Liver (tissue), 8 donors: ENCODE measurements at regions not wholly inside any gene's neighbourhood (a gene's known extent, or its start where the extent isn't known, plus 50 kb on each side); places are given as distances from the start of the nearest gene placed in this dataset.

ENCODE experiments used
- DNase-seq: peaks from one replicate; pipeline ENCODE4 v3.0.0-alpha.2; 2017; ENCODE audit warnings: low spot score
- H3K27ac ChIP-seq, 2 donors: one replicate each; pipeline ENCODE4 v1.7.0; 2013; ENCODE audit warnings: inconsistent platforms in 2 of 2, low read length in 2 of 2, control low read depth in 1 of 2, low read depth in 1 of 2, mild to moderate bottlenecking in 1 of 2
- H3K27me3 ChIP-seq, 4 donors: one replicate each; pipeline versions ENCODE4 v1.6.1 to v1.7.0; 2013; ENCODE audit warnings: low read length in 3 of 4, inconsistent platforms in 1 of 4, mild to moderate bottlenecking in 1 of 4, moderate library complexity in 1 of 4; ENCODE audit not compliant: control insufficient read depth in 4 of 4, insufficient read depth in 4 of 4
- H3K36me3 ChIP-seq, 4 donors: one replicate each; pipeline versions ENCODE4 v1.6.1 to v1.7.0; 2013; ENCODE audit warnings: low read length in 3 of 4, mild to moderate bottlenecking in 3 of 4, low read depth in 1 of 4, moderate library complexity in 1 of 4; ENCODE audit not compliant: control insufficient read depth in 4 of 4, insufficient read depth in 3 of 4
- H3K4me1 ChIP-seq, 4 donors: one replicate each; pipeline versions ENCODE4 v1.6.1 to v1.7.0; 2013; ENCODE audit warnings: low read length in 3 of 4, mild to moderate bottlenecking in 3 of 4, moderate library complexity in 1 of 4; ENCODE audit not compliant: control insufficient read depth in 4 of 4, insufficient read depth in 4 of 4
- H3K4me3 ChIP-seq, 3 donors: one replicate each; pipeline versions ENCODE4 v1.6.1 to v1.7.0; 2013; ENCODE audit warnings: low read length in 3 of 3, control low read depth in 1 of 3, low read depth in 1 of 3, mild to moderate bottlenecking in 1 of 3
- H3K9ac ChIP-seq, 2 donors: one replicate each; pipeline ENCODE4 v1.7.0; 2013; ENCODE audit warnings: low read length in 2 of 2, mild to moderate bottlenecking in 2 of 2, moderate library complexity in 2 of 2, control low read depth in 1 of 2, low read depth in 1 of 2
- H3K9me3 ChIP-seq, 4 donors: one replicate each; pipeline versions ENCODE4 v1.6.1 to v1.7.0; 2013; ENCODE audit warnings: low read length in 3 of 4; ENCODE audit not compliant: control insufficient read depth in 4 of 4
- ATF3 ChIP-seq: IDR thresholded peaks from 2 replicates; pipeline ENCODE4 v1.6.1; 2016; ENCODE audit warnings: antibody characterized with exemption
- CTCF ChIP-seq: fragments of 150-350 bp; IDR thresholded peaks from 2 replicates; pipeline ENCODE4 v1.5.1; 2017; ENCODE audit warnings: improper control_type of control experiment, low read depth, low read length; ENCODE audit not compliant: missing input control
- EGR1 ChIP-seq, 2 donors: IDR thresholded peaks; 2 replicates each; pipeline ENCODE4 v1.6.1; 2016 to 2018; ENCODE audit warnings: antibody characterized with exemption in 2 of 2, low read depth in 2 of 2
- FOXA1 ChIP-seq: IDR thresholded peaks from 2 replicates; pipeline ENCODE4 v1.6.1; 2016; ENCODE audit warnings: antibody characterized with exemption
- FOXA2 ChIP-seq: IDR thresholded peaks from 2 replicates; pipeline ENCODE4 v1.6.1; 2016; ENCODE audit warnings: antibody characterized with exemption
- GABPA ChIP-seq, 2 donors: IDR thresholded peaks in 1 of 2; conservative IDR thresholded peaks in 1 of 2; 2 replicates each; pipeline ENCODE4 v1.6.1; 2016; ENCODE audit warnings: antibody characterized with exemption in 2 of 2, mild to moderate bottlenecking in 1 of 2, moderate library complexity in 1 of 2
- HNF4A ChIP-seq, 2 donors: conservative IDR thresholded peaks; 2 replicates each; pipeline ENCODE4 v1.6.1; 2016; ENCODE audit warnings: antibody characterized with exemption in 2 of 2, mild to moderate bottlenecking in 2 of 2
- HNF4G ChIP-seq: IDR thresholded peaks from 2 replicates; pipeline ENCODE4 v1.6.1; 2016; ENCODE audit warnings: antibody characterized with exemption
- JUND ChIP-seq, 2 donors: IDR thresholded peaks; 2 replicates each; pipeline ENCODE4 v1.6.1; 2016; ENCODE audit warnings: antibody characterized with exemption in 2 of 2
- MAX ChIP-seq: IDR thresholded peaks from 2 replicates; pipeline ENCODE4 v1.6.1; 2016; ENCODE audit warnings: antibody characterized with exemption
- NR2F2 ChIP-seq: IDR thresholded peaks from 2 replicates; pipeline ENCODE4 v1.6.1; 2016; ENCODE audit warnings: antibody characterized with exemption
- RAD21 ChIP-seq, 2 donors: IDR thresholded peaks; 2 replicates each; pipeline ENCODE4 v1.6.1; 2016; ENCODE audit warnings: antibody characterized with exemption in 2 of 2, mild to moderate bottlenecking in 2 of 2
- REST ChIP-seq: IDR thresholded peaks from 2 replicates; pipeline ENCODE4 v1.6.1; 2016; ENCODE audit warnings: antibody characterized with exemption, mild to moderate bottlenecking
- RXRA ChIP-seq, 2 donors: IDR thresholded peaks; 2 replicates each; pipeline ENCODE4 v1.6.1; 2017 to 2018; ENCODE audit warnings: antibody characterized with exemption in 2 of 2, mild to moderate bottlenecking in 1 of 2
- SP1 ChIP-seq: IDR thresholded peaks from 2 replicates; pipeline ENCODE4 v1.6.1; 2018; ENCODE audit warnings: antibody characterized with exemption, mild to moderate bottlenecking
- TAF1 ChIP-seq: conservative IDR thresholded peaks from 2 replicates; pipeline ENCODE4 v1.6.1; 2016; ENCODE audit warnings: antibody characterized with exemption, mild to moderate bottlenecking
- YY1 ChIP-seq: IDR thresholded peaks from 2 replicates; pipeline ENCODE4 v1.6.1; 2016; ENCODE audit warnings: antibody characterized with exemption, mild to moderate bottlenecking
- ZBTB33 ChIP-seq: IDR thresholded peaks from 2 replicates; pipeline ENCODE4 v1.6.1; 2016; ENCODE audit warnings: antibody characterized with exemption
- WGBS: extraction: QIAGEN DNeasy Blood & Tissue Kit; methylation state at CpG from one replicate; pipeline ENCODE4 v1.1.7; 2013; 5-methylcytosine and 5-hydroxymethylcytosine counted together
- donor health status: healthy.
- donor health status: healthy.
- donor health status: healthy.
- donor health status: healthy.
- donor health status: healthy.

- Histone ChIP-seq H3K27ac (no peak overlapping the region), H3K9ac (no peak overlapping the region), H3K4me3 (no peak overlapping the region), H3K27me3 (no peaks in the 10 kb centered on the region), H3K36me3 (no peaks in the 10 kb centered on the region), H3K4me1 (no peaks in the 10 kb centered on the region), H3K9me3 (peaks cover 0 to 2% (median 0%) of the 10 kb centered on the region in 4 donors)
- no peak for DNase-seq
- WGBS, result 82% methylated on average over 4 of the region's 4 CpGs
- TF ChIP-seq YY1 (no peak), SP1 (no peak), CTCF (no peak), REST (no peak), ZBTB33 (no peak), HNF4A (conservative IDR thresholded peaks at IDR 0.05) (no peak), EGR1 (IDR thresholded peaks at IDR 0.05; ENCODE audit: low read depth in 2 of 2) (no peak), TAF1 (no peak), FOXA2 (no peak), MAX (no peak), RXRA (IDR thresholded peaks at IDR 0.05) (no peak), NR2F2 (no peak), RAD21 (IDR thresholded peaks at IDR 0.05) (no peak), FOXA1 (no peak), JUND (IDR thresholded peaks at IDR 0.05) (no peak), HNF4G (no peak), GABPA (IDR thresholded peaks at IDR 0.05 in 1 of 2, conservative IDR thresholded peaks at IDR 0.05 in 1 of 2) (no peak)
Measured at GRCh38 chr11:10991393-10991792, 133.5 kb upstream of the ZBED5 start.

GRCh38 chr11:10990637-10991193, 132.9 kb upstream of the ZBED5 start:
- H3K27me3 ChIP-seq, result no peaks in the 10 kb centered on the region
- 67% methylated on average over 3 of the region's 3 CpGs for WGBS
- TF ChIP-seq ATF3 (no peak), FOXA2 (no peak), TAF1 (no peak), MAX (no peak), GABPA (IDR thresholded peaks at IDR 0.05 in 1 of 2, conservative IDR thresholded peaks at IDR 0.05 in 1 of 2) (no peak), RAD21 (IDR thresholded peaks at IDR 0.05) (no peak), CTCF (no peak), JUND (IDR thresholded peaks at IDR 0.05) (no peak), EGR1 (IDR thresholded peaks at IDR 0.05; ENCODE audit: low read depth in 2 of 2) (no peak), ZBTB33 (no peak)

More at GRCh38 chr11:10990637-10991193, 132.9 kb upstream of the ZBED5 start:
- Histone ChIP-seq H3K36me3 (no peaks in the 10 kb centered on the region), H3K4me1 (no peaks in the 10 kb centered on the region), H3K27ac (no peak overlapping the region), H3K9ac (no peak overlapping the region), H3K4me3 (no peak overlapping the region), H3K9me3 (peaks cover 0 to 2% (median 0%) of the 10 kb centered on the region in 4 donors)
- DNase-seq, result no peak
